Cardiac muscle cell (in vitro differentiated cells and primary cell): ENCODE measurements at regions not wholly inside any gene's neighbourhood (a gene's known extent, or its start where the extent isn't known, plus 50 kb on each side); places are given as distances from the start of the nearest gene placed in this dataset.
A peak's percentile ranks its signal among the peaks of the same experiment; 100 is the strongest.

Experiments used
- DNase-seq, 2 donors: peaks; one replicate each; pipeline versions ENCODE4 v3.0.0 to v3.0.0-alpha.2; 2010 to 2017; ENCODE audit warnings: low read depth in 1 of 2, low spot score in 1 of 2
- H3K27ac ChIP-seq: fragments of 200-600 bp; sonication (generic); 2 replicates; pipeline ENCODE4 v1.5.1; 2016
- H3K27me3 ChIP-seq: fragments of 200-600 bp; sonication (generic); 2 replicates; pipeline ENCODE4 v1.6.0; 2016; ENCODE audit warnings: control low read depth
- H3K36me3 ChIP-seq: fragments of 200-600 bp; sonication (generic); 2 replicates; pipeline ENCODE4 v1.5.1; 2016; ENCODE audit warnings: control low read depth
- H3K4me1 ChIP-seq: fragments of 200-600 bp; sonication (generic); 2 replicates; pipeline ENCODE4 v1.8.1; 2017; ENCODE audit warnings: low read depth, mild to moderate bottlenecking, mixed run types
- H3K4me3 ChIP-seq: fragments of 200-600 bp; sonication (generic); 2 replicates; pipeline ENCODE4 v1.5.1; 2016; ENCODE audit warnings: mild to moderate bottlenecking
- H3K9me3 ChIP-seq: fragments of 200-600 bp; sonication (generic); 2 replicates; pipeline ENCODE4 v1.5.1; 2017; ENCODE audit warnings: low read depth, mild to moderate bottlenecking, control low read depth
- TF ChIP-seq, protein P1 (sequence below): IDR thresholded peaks from 2 replicates; pipeline ENCODE4 v1.5.1; 2012; ENCODE audit warnings: low read depth, mild to moderate bottlenecking, low read length

DNA sequence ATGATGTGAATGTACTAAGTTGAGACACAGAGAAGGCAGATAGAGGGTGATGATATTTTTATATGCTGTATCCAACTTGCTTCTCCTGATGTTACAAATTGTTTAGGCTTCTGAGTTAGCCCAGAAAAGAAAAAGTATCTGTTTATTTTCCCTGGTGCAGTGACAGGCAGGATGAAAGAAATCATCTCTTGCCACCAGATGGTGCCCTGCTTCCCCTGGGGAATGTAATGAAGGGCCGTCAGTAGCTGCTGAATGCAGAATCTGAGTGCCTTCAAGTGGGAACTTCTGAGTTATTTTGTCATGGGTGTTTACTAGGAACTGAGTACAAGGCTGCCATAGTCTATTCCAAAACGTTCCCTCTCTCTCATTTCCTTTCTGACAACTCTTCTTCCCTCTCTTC, 525.6 kb downstream of the MBD2 start:
- TF ChIP-seq, protein P1, sequence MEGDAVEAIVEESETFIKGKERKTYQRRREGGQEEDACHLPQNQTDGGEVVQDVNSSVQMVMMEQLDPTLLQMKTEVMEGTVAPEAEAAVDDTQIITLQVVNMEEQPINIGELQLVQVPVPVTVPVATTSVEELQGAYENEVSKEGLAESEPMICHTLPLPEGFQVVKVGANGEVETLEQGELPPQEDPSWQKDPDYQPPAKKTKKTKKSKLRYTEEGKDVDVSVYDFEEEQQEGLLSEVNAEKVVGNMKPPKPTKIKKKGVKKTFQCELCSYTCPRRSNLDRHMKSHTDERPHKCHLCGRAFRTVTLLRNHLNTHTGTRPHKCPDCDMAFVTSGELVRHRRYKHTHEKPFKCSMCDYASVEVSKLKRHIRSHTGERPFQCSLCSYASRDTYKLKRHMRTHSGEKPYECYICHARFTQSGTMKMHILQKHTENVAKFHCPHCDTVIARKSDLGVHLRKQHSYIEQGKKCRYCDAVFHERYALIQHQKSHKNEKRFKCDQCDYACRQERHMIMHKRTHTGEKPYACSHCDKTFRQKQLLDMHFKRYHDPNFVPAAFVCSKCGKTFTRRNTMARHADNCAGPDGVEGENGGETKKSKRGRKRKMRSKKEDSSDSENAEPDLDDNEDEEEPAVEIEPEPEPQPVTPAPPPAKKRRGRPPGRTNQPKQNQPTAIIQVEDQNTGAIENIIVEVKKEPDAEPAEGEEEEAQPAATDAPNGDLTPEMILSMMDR = peak; percentile 60
- Histone ChIP-seq H3K4me1 (no peaks in the 10 kb centered on the region), H3K27ac (no peak overlapping the region), H3K9me3 (no peaks in the 10 kb centered on the region), H3K4me3 (no peak overlapping the region), H3K36me3 (no peaks in the 10 kb centered on the region), H3K27me3 (no peaks in the 10 kb centered on the region)
- peak; percentile 61 to 79 for DNase-seq

DNA sequence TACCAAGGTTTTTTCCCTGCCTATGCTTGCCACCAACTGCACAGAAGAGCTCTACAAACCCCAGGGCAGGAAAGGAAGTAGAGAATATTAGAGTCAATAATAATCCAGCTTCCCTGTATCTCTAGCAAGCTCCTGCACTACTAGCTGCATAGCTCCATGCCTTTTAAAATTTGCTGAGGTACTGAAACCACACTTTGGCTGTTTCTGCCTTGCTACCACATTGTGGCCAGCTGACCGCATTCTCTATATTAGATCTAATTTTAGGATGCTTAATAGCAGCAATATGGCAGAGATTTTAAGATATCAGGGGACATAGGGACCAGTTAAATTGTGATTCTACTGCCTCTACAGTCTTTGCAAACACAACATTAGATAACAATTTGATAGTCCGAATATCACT, 534.6 kb downstream of the MBD2 start:
- Histone ChIP-seq H3K4me3 (no peak overlapping the region), H3K27me3 (no peaks in the 10 kb centered on the region), H3K4me1 (no peaks in the 10 kb centered on the region), H3K27ac (no peak overlapping the region), H3K36me3 (no peaks in the 10 kb centered on the region), H3K9me3 (no peaks in the 10 kb centered on the region)
- TF ChIP-seq, protein P1 = no peak
- DNase-seq = no peak

DNA sequence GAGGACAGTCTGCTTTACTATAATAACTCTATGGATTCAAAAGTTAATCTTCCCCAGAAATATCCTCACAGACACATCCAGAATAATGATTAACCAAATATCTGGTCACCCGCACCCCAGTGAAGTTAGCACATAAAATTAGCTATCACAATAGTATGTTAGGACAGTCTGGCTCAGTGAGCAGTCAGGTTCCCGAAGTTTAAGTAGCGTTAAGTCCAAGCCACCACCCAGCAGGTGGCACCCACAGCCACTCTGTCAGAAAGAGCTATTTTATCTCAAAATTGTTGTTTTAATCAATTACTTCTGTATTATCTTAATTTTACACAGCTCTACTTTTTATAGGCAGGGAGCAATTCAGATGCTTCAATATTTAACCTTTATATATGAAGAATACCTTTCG, 537.5 kb downstream of the MBD2 start:
- H3K27ac ChIP-seq = no peak overlapping the region
- no peak for DNase-seq
- H3K4me1 ChIP-seq = no peaks in the 10 kb centered on the region
- no peaks in the 10 kb centered on the region for H3K9me3 ChIP-seq
- TF ChIP-seq, protein P1 = no peak
- no peak overlapping the region for H3K4me3 ChIP-seq
- no peaks in the 10 kb centered on the region for H3K36me3 ChIP-seq
- H3K27me3 ChIP-seq = no peaks in the 10 kb centered on the region

DNA sequence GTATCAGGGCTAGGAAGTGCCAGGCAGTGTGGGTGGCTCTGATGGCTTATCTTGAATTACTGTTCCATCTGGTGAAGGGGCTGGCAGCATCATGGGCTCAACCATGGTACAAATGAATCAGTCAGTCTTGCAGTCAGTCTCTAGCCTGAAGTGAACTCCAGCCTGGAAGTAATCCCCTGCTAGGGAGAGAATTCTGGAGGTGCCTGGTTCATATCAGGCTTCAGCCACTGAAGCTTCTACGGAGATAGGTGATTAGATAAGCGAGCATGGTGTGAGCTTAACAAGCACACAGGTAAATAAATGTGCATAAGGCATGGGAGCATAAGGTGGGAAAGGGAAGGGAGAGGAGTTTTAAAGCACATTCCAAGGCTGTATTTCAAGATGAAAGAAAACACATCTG, 541.7 kb downstream of the MBD2 start:
- Histone ChIP-seq H3K36me3 (no peaks in the 10 kb centered on the region), H3K4me3 (no peak overlapping the region), H3K27me3 (no peaks in the 10 kb centered on the region), H3K4me1 (no peaks in the 10 kb centered on the region), H3K27ac (no peak overlapping the region), H3K9me3 (no peaks in the 10 kb centered on the region)
- DNase-seq = no peak
- TF ChIP-seq, protein P1 = no peak

DNA sequence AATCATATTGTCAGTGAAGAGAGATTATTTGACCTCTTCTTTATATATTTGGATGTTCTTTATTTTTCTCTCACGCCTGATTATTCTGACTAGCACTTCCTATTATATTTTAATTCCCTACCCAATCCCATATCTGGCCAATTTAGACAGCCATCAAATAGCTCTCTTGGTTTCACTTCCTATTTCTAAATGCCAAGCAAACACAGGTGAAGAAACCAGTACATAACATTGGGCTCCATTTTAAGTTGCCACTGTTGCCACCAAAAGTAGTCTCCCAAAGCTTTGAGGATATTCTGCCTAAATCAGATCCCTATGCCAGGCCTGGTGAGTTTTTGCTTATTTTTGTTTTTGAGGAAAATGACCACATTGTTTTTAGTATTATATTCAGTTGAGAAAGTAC, 547.0 kb downstream of the MBD2 start:
- DNase-seq = no peak
- Histone ChIP-seq H3K27me3 (no peaks in the 10 kb centered on the region), H3K9me3 (no peaks in the 10 kb centered on the region), H3K4me1 (peaks cover 7% of the 10 kb centered on the region), H3K4me3 (no peak overlapping the region), H3K27ac (no peak overlapping the region), H3K36me3 (no peaks in the 10 kb centered on the region)
- TF ChIP-seq, protein P1 = no peak

DNA sequence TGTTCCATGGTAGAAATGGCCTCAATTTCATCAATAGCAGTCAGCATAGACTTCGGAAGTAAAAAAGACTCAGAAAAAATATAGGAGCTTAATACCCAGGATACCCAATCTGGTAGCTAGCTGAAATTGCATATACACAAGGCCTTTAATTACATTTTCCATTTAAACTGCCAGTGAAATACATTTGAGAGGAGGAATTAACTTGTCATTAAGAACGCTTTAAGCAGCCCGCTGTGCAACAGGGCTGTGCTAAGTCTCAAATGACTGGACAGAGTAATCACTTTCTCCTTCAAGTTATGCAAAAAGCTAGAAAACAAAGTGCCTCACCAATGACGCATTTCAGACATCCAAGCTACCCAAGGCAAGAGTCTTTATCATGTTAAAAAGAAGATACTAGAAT, 558.8 kb downstream of the MBD2 start:
- Histone ChIP-seq H3K9me3 (no peaks in the 10 kb centered on the region), H3K4me3 (no peak overlapping the region), H3K4me1 (no peaks in the 10 kb centered on the region), H3K27ac (no peak overlapping the region), H3K36me3 (no peaks in the 10 kb centered on the region), H3K27me3 (no peaks in the 10 kb centered on the region)
- TF ChIP-seq, protein P1 = no peak
- no peak for DNase-seq
